Globus pallidus (tissue), 1 donor: ENCODE measurements at regions not wholly inside any gene's neighbourhood (a gene's known extent, or its start where the extent isn't known, plus 50 kb on each side); places are given as distances from the start of the nearest gene placed in this dataset.

Source experiments
- DNase-seq: peaks from one replicate; pipeline ENCODE4 v3.0.0-alpha.2; 2015; ENCODE audit warnings: low spot score

GRCh38 chr12:97275256-97275655 is 187.3 kb upstream of the RMST start:
- DNase-seq, result peak; percentile 90

DNA sequence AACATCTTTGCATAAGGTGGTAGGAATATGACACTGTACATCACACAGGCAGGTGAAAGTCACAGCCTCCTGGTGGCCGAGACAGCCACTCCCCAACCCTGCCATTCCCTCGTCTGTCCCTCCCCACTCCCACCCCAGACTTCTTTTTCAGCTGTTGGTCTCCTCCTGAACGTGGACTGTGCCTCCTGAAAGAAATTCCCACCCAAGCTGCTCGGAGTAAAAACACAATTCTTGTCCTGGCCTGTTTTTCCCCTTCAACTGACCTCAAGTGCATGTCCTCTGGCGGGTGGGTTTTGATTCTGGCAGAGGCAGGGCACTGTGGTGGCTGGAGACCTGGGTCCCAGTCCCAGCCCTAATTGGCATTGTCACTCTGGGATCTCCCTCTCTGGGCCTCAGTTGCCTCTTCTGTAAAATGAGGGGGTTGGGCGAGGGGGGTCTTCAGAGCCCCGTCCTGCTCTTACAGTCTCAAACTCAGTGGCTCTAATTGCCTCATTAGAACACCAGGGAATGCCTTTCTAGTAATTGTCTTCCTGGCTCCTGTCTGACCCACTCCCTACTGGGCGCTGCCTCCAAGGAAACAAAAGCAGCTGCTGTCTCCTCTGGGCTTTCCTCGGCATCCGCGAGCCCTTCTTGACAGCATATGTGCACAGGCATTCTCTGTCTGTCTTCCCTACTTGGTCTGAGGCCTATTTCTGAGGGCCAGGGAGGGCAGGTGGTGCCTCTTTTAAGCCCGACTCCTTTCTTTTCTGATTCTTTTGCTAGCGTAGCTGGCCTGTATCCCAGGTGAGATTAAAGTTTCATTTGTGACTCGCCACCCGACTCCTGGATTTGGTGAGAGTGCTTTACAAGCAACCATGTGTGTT is 186.6 kb upstream of the RMST start:
- DNase-seq, result peak; percentile 38

GRCh38 chr12:97276661-97277429 is 185.8 kb upstream of the RMST start:
- no peak for DNase-seq

- no peak for DNase-seq
Measured at GRCh38 chr12:97283297-97283696, 179.3 kb upstream of the RMST start.

DNA sequence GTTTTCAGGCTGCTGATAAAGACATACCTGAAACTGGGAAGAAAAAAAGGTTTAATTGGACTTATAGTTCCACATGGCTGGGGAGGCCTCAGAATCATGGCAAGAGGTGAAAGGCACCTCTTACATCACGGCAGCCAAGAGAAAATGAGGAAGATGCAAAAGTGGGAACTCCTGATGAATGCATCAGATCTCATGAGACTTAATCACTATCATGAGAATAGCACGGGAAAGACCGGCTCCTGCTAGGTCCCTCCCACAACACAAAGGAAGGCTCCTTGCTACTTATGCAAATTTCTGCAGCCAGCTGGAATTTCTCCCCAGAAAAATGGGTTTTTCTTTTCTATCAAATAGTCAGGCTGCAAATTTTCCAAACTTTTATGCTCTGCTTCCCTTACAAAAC is 174.1 kb upstream of the RMST start:
- DNase-seq, result no peak

- no peak for DNase-seq
Measured at GRCh38 chr12:97292588-97292987, 170.0 kb upstream of the RMST start.

DNA sequence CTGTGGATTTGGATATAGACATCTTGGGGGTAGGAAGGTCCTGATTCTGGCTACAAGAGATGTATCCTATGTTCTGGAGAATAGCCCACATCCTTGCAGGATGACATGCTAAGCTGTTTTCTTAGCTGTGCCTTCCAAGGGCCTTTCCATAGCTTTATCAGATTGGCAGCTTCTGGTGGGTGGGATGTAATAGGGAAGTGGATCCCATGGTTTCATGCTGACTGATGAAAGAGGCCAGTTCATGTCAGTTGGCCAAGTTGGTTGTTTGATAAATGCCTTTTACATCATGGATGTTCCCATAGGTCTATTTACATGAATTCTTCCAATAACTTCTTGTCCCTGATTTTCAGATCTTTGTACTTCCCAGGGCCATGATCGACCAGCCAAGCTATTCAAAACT is 169.1 kb upstream of the RMST start:
- DNase-seq, result no peak

DNA sequence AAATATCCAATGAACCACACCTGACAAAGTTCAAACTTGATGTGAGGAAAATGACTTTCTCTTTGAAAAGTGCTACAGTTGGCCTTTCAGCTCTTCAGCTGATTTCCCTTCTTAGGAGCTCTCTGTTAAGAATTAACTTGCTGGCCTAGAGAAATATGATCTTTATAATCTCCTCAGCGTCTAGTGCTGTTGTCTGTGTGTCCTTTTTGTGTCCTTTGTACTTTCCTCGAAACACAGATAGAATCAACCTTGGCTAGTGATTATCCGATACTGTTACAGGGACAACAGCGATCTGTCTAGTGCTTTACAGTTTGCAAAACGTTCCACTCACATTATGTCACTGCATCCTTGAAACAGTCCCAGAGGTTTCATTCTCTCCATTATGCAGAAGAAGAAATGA is 162.8 kb upstream of the RMST start:
- DNase-seq, result no peak

DNA sequence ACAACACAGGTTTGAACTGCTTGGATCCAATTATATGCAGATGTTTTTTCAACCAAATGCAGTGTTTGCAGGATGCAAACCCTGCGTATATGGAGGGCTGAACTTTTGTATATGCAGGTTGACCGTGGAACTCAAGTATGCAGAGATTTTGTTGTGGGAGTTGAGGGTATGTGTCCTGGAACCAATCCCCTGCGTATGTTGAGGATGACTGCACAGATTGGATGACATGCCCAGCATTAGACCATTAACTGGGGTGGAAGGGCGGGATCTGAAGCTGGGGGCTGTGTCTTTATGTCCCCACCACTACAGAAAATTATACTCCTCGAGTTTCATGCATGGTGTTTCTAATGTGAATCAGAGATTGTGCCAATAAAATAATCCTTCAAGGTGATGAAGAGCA is 162.2 kb upstream of the RMST start:
- no peak for DNase-seq

GRCh38 chr12:97300891-97301290 is 161.7 kb upstream of the RMST start:
- DNase-seq, result no peak

- no peak for DNase-seq
Measured at GRCh38 chr12:97301576-97301975, 161.0 kb upstream of the RMST start.

DNA sequence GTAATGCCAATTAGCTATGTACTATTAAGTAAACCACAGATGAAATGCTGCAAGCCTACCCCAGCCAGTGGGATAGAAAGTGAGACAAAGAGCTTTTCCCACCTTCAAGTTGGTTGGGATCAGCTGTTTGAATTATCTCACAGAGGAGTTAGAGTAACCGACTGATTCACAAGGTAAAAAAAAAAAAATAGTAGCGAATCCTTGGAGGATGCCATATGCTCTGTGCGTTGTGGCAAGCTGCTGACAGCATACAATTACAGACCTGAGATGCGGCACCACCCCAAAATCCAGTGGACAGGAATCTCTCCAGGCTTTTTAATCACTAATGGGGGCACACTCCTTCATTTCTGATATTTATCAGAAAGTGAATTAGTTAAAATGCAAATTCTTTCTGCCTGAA is 157.0 kb upstream of the RMST start:
- DNase-seq, result no peak

DNA sequence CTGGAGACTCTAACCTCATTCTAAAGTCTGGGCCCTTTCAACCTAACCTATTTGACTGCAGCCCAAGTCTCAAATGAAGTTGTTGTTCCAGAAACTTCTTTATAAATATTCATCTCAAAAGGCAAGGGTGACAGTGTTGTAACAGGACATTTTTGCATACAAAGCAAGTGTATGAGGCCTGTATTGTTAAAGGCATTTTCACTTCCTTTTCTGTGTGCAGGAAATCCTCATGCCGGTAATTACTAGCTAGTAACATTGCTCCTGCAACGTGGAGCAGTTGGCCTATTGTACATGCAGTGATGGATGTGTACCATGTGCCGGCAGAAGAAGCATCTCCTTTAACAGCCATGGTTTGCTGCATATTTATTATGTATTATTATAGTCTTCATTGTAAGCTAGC is 156.5 kb upstream of the RMST start:
- no peak for DNase-seq

DNA sequence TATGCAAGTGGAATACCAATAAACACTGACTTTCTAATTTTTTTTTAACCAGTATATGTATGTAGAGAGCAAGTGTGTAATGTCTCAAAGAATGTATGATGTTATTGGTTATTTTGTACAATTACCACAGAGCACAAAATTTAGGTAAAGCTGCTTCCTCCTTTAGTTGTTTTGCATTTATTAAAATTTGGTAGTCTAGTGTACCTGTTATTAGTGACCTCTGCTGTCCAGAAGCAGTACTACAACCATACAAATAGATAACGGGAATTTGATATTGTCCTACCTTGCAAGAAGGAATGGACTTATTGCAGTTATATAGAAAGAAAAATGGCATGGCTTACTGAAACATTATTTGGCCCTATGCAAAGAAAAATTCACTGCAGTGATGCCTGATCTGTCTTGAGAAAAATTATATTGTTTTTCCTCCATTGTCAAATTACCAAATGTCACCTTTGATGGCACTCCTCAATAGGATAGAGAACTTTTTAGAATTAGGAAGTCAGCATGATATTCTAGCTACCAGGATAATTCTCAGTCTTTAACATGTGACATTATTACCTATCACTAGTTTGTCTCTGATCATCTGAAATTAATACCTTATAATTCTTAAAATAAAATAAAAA is 153.9 kb upstream of the RMST start:
- peak; percentile 64 for DNase-seq

DNA sequence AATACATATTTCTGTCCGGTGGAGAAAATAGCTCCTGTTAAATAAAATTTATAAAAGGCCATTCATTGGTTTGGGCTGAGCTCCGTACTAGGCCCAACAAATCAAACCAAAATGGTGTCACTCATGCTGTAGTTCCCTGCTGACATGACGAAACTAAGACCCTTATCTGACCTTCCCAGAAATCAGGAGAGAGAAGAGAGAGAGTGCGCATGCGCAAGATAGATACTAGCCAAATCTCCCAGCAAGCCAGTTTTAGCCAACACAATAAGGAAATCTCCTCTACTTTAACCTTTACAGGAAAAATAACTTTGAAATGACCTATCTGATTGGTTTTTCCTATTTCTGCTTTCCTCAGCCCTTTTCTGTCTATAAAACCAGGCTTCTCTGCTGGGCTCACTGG is 152.7 kb upstream of the RMST start:
- no peak for DNase-seq

- DNase-seq, result no peak
Measured at GRCh38 chr12:97312570-97313135, 150.0 kb upstream of the RMST start.

DNA sequence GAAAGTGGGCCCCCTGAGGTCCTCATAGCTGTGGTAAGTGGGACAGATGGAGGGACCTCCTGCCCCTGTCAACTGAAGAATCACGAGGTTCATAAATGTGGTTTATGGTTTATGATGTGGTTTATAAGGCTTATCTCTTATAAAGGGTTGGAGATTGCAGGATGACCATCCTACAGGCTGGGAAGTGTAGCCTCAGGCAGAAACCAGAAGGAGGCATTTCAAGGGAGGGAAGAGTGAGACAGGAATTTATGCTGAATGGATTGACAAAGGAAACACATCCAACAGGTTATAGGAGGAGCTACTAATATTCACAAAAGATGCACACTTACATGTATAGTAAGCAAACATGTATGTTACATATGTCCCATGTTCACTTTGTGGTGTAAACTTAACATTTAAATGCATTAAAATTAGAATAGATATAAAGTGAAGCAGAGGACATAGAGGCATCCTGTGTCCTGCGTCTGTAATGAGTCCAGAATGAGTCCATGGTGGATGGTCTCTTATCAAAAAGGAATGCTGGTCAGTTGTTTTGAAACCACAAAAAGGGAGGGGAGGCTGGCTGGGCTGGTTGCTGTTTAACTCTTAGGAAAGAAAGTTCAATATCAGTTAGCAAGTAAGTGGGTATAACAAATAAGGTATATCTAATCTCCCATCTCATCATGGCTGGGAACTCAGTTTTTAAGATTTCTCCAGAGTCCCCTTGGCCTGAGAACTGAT is 149.0 kb upstream of the RMST start:
- DNase-seq, result no peak

DNA sequence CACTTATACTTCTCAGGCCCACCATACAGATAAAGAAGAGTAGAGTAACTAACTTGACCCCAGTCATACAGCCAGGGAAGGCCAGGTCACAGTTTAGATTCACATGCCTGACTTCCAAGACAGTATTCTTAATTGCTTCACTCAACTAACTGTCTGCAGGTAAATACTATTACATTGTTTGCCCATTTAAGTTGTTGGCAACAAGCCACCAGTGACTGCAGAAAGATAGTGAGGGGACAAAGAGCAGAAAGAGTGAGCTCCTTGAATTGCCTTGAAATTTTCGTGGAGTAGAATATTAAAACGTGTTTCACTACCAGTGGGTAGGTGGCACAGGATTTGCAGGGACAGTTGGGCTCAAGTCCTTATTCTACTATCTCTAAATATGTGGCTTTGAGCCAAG is 146.3 kb upstream of the RMST start:
- DNase-seq, result no peak

DNA sequence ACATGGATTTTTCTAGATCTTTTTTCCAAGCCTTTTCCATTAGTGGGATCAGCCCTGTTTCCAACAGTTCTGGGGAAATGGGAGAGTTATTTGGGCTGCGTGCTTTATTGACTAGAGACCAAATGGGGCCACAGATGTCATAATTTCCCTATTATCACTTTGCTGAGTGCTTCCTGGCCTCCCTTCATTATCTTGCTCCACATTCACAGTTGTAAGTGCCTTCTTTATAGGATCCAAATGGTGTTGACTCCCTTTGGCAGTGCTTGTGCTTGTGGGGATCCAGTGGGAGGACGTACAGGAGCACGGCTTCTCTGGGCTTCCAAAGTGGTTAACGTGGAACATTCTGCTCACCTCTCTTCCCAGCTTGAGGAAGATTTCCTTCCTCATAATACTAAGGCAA is 141.0 kb upstream of the RMST start:
- no peak for DNase-seq

- no peak for DNase-seq
Measured at GRCh38 chr12:97322388-97322787, 140.2 kb upstream of the RMST start.

DNA sequence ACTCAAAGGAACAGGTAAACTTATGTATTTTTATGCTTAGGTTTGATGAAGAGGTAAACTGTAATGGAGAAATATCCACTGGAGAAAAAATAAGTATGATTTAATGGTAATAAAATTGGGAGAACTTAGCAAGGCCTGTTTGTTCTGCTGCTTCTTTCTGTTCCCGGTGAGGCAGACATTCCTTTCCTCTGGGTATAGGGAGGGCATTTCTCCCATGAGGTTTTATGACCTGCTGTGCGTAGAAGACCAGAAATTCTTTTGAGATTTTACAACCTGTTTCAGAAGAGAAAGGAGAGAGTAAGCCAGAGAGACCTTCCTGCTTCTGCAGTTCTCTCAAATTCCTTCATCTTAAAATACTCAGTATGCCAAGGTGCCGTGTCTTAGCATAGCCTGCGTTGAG is 139.4 kb upstream of the RMST start:
- DNase-seq, result no peak

DNA sequence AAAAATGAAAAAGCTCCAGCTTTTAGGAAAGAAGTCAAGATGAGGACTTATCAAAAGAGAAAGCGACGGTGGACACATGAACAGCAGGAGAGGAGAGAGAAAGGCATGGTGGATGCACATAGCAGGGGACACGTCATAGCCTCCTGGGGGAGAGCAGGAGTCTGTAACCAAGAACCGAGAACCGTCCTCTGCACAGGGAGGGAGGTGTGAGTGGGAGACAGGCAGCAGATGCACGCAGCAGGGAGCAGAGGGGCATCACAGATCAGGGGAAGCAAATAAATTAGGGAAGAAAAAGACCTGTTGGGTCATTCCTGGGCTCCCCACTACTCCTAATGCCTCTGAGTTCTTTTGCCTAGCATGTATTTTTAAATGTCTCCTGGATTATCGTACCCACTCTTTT is 138.1 kb upstream of the RMST start:
- no peak for DNase-seq
